ENCODE measurements at regions not wholly inside any gene's neighbourhood (a gene's known extent, or its start where the extent isn't known, plus 50 kb on each side); places are given as distances from the start of the nearest gene placed in this dataset.
"Not testable (repeated sequence)": the region's sequence is repeated elsewhere in the genome, so short reads cannot be mapped to it uniquely, and the experiment has no call there.

- FAIRE-seq: no peak
Measured at GRCh38 chr12:91880528-91880927, 265.1 kb downstream of the BTG1 start.

DNA sequence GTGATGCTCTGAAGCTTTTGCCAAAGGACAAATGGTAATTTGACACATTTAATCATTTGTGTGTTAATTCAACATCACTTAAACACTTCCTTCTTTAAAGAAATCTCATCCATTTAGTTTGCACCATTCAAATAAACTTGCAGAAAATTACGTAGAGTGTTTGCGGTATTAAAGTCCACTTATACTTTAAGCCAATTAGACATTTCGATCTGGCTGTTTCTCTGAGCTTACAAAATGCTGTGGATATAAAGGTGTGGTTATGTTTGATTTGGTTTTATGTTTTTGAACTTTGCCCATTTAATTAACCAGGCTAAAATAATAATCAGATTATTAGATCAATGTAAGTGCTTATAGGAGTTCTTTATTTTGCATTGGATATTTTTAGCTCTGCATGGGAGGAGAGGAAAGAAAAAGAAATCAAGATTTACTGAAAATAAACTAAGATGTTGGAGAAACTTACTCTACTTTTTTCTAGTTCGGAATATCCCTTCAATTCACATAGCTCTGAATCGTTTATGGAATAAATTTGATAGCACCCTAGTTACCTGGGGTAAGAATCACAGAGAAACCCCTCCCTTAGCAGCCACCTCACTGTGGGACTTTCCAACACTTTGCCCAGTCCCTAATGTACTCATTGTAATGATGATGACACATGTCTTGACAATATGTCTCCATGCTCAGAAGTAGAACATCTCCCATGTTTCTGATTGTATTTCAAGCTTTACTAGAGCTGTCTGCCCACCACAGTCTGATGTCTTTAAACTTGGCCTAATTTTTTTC lies 268.0 kb downstream of the BTG1 start:
- FAIRE-seq: no peak

DNA sequence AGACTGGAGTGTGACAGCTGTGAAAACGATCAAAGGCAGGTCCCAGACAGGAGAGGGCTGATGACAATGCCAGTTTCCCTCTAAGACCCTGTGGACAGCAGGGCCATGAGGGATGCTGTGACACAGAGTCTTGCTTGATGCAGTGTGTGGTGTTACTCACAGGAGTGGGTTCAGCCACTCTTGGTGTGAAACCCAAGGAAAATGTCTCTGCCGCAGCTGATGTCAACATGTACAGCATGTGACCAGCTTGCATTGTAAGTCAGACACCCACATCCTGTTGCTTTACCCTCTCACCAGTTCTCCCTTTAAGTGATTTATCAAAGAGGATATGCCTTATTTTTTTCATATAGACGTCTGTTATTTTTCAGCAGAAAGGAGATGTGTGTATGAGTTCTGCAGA lies 268.6 kb downstream of the BTG1 start:
- FAIRE-seq: no peak

DNA sequence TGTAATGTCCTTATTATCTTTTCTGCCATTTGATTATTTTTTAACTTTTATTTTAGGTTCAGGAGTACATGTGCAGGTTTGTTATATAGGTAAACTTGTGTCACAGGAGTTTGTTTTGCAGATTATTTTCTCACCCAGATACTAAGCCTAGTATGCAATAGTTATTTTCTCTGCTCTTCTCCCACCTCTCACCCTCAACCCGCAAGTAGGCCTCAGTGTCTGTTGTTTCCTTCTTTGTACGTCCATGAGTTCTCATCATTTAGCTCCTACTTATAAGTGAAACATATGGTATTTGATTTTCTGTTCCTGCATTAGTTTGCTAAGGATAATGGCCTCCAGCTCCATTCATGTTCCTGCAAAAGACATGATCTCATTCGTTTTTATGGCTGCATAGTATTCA lies 270.0 kb downstream of the BTG1 start:
- not testable (repeated sequence) for FAIRE-seq

- FAIRE-seq: no peak
Measured at GRCh38 chr12:91874086-91874865, 271.4 kb downstream of the BTG1 start.

GRCh38 chr12:91871751-91872150 lies 273.9 kb downstream of the BTG1 start:
- no peak for FAIRE-seq

- no peak for FAIRE-seq
Measured at GRCh38 chr12:91870872-91871707, 274.6 kb downstream of the BTG1 start.

DNA sequence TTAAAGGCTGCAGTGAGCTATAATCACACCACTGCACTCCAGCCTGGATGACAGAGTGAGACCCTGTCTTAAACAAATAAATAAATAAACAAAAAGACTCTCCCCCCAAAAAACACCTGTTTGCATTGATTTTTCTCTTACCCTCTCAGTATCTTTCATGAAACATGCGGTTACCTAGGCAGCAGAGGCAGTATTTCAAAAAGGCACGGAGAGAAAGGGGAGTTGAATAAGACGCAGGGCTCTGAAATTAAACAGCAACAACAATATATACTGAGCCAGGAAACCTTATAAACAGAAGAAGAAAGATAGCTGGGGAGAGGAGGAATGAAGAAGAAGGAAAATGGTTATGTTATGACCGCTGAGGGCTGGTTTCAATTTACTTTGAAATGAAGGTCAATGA lies 277.6 kb downstream of the BTG1 start:
- FAIRE-seq: no peak

DNA sequence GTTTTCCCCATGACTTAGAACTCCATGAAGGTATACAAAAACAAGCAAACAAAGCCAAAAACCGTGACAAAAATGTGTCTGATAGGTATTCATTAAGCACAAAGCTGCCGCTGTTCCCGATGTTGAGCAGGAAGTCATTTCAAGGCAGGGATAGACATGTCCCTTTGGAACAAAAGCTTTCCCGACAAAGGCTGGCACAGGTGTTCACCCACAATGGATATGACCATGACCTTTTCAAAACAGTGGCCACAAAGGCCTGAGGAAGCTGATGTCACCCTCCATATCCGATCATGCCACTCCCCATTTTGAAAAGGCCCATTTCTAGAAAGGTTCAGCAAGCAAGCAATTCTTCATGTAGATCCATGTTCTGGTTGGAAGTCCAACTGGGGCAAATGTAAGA lies 279.1 kb downstream of the BTG1 start:
- no peak for FAIRE-seq

DNA sequence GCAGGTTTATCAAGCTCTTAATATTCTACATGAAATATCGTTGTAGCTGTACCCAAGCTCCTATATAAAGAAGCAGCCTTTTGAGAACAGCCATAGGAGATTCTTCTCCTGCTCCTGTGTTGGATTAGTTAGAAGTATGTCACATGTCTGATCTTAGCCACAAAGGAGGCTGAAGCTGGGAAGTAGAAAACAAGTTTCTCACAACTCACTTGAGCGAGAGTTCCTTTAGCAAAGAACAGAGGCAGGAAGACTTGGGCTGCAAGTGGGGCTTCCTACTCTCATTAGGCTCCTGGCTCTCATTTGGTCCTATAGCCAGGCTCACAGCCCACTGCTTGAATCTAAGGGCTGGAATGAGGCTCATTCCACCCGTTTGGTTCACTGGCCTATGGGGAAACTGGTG lies 281.9 kb downstream of the BTG1 start:
- no peak for FAIRE-seq

DNA sequence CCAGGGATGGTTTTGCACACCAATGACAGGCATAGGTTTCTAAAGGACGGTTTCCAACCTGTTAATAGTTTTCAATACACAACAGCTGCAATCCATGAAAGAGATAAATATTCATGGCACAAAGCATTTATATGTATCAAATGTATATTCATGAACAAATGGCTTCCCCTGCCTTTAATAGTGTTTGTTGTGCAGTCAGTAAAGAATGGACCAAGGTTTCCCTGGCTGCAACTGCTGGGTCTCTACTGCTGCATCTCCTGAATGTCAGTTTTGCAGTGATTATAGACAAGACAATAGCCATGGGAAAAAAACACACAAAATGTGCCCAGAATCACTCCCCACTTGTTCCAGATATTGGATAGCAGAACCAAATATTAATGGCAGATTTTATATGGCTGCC lies 284.1 kb downstream of the BTG1 start:
- no peak for FAIRE-seq

DNA sequence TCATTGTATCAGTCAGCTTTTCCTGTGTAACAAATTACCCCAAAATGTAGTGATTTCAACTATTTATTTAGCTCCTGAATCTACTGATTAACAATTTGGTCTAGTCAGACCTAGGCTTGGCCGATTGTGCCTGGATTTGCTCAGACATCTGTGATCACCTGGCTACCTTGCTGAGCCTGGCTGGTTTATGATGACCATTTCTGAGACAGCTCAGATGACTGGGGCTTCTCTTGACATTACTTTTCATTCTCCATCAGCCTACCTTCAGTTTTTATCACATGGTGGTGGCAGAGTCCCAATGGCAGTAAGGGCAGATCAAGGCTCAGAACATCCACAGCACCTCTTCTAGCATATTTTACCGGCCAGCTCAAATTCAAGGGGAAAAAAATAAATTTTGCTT lies 286.3 kb downstream of the BTG1 start:
- no peak for FAIRE-seq

GRCh38 chr12:91857813-91858542 lies 287.7 kb downstream of the BTG1 start:
- no peak for FAIRE-seq

DNA sequence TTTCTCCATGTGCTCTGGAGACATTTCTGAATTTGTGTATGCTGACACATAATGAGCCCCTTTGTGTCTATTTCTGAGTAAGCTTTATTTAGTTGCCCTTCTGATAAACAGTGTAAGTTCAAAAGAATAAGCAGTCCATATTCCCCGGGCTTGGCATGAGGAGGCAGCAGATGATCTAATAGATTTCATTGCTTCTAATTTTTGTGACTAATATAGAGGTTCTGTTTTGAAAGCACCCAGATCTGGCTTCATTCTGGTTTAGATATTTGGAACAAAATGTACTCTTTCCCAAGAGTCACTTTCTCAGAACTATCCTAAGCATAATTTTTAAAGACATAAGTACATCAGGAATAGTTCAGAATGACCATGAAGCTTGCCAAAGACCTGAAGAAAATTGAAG lies 290.9 kb downstream of the BTG1 start:
- FAIRE-seq: no peak

GRCh38 chr12:91853350-91854127 lies 292.1 kb downstream of the BTG1 start:
- no peak for FAIRE-seq

GRCh38 chr12:91852634-91853033 lies 293.0 kb downstream of the BTG1 start:
- no peak for FAIRE-seq

DNA sequence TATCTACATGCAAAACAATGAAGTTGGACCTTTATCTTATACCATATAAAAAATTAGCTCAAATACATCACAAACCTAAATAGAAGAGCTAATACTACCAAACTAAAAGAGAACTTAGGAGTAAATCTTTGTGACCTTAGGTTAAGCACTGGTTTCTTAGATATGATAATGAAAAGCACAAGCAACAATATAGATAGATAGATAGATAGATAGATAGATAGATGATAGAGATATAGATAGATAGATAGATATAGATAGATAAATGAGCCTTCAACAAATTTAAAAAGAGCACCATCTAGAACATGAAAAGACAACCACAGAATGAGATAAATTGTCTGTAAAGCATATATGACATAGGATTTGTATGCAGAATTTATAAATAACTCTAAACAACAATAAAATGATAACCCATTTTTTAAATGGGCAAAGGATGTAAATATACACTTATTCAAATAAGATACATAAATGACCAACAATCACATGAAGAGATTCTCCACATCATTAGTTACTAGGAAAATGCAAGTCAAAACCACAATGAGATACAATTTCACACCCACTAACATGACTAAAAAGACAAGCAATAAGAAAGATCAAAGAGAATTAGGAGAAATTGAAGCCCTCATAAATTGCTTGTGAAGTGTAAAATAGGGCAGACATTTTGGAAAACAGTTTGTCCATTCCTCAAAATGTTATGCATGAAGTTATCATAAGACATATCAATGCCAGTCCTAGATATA lies 293.7 kb downstream of the BTG1 start:
- no peak for FAIRE-seq

DNA sequence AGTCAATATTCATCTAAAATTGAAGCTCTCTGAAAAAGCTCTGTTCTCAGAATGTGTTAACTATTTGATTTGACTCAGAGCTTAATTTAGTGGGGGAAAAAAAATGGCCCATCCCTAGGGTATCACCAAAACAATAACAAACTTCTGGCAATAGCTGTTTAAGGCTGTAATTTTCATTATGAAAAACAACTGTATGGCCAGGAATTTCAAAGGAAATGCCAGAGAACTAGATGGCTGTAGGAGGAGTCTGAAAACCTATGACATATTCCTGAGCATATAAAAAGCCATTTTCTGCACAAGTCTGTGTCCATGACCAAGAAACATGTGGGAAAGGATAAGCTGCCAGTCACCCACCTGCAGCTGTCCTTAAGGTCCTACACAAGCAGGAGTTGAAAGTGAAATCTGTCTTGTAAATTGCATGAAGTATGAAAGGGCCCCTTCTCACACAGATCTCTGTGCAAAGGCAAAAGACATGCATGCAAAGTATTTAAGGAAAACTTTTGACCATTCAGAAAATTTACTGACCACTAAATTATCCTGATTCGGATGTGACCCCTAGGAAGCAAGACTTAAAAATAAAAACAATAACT lies 299.1 kb downstream of the BTG1 start:
- FAIRE-seq: no peak

- no peak for FAIRE-seq
Measured at GRCh38 chr12:91845365-91845764, 300.3 kb downstream of the BTG1 start.

DNA sequence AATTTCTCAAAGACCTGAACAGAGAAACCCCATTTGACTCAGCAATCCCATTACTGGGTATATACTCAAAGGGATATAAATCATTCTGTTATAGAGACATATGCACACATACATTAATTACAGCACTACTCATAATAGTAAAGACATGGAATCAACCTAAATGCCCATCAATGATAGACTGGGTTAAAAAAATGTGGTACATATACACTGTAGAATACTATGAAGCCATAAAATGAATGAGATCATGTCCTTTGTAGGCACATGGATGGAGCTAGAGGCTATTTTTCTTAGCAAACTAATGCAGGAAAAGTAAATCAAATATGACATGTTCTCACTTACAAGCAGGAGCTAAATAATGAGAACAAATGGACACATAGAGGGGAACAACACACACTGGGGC lies 303.8 kb downstream of the BTG1 start:
- no peak for FAIRE-seq

GRCh38 chr12:91836696-91837095 lies 308.9 kb downstream of the BTG1 start:
- no peak for FAIRE-seq
